ENCODE measurements at regions not wholly inside any gene's neighbourhood (a gene's known extent, or its start where the extent isn't known, plus 50 kb on each side); places are given as distances from the start of the nearest gene placed in this dataset.
"Not testable (repeated sequence)": the region's sequence is repeated elsewhere in the genome, so short reads cannot be mapped to it uniquely, and the experiment has no call there.

- DNase-seq (ENCODE audit: low read depth): peak; percentile 68
Observed at GRCh38 chr9:71506821-71507220, 261.5 kb downstream of the CEMIP2 start.

DNA sequence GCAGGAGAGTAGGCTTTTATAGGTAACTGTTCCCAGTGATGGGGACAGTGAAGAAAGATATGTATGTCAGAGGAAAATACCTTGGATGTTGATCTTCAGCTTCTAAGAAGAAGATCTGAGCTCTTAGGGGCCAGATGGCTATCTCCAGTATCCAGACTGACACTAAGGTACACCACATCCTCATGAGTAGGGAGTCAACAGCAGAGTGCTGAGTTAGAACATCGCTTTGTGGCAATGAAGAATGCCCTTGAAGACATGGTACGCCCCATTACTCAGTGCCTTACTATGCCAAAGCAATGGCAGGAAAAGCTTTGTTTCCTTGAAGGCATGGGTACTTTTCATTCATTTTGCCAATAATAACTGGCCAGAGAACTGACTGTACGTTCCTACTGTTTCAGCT, 263.7 kb downstream of the CEMIP2 start:
- DNase-seq (ENCODE audit: low read depth): peak; percentile 3

DNA sequence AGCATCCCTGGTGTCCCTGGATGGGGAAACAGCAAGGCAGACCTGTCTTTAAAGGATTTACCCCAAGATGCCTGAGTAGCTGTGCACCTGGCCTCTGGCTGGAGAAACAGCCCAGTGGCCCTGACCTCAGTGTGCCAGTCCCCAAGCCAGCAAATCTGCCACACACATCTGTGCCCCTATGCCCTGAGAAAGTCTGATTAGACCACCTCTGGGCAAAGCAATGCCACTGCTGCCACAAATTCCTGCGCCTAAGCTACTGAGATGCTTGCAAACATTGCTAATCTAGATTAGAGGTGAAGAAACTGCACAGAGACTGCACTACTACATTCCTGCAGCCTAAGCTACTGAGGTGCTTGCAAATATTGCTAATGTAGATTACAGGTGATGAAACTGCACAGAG, 269.6 kb downstream of the CEMIP2 start:
- no peak for DNase-seq (ENCODE audit: low read depth)

DNA sequence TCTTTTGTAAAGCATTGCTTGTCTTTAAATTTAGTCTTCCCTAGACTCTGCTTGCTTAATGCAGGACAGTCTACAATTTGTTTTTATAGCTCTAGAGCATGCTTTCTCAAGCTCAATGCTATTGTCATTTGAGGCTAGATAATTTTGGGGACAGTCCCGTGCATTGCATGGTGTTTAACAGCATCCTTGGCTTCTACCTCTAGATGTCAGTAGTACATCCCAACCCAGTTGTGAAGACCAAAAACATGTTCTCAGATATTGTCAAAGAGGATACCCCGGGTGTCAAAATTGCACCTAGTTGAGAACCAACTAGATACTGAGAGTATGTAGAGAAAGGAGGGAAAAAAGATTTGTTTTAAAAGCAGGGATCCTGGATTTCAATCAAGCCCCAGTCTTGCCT, 277.5 kb downstream of the CEMIP2 start:
- DNase-seq (ENCODE audit: low read depth): no peak

- DNase-seq (ENCODE audit: low read depth): peak; percentile 59
Observed at GRCh38 chr9:71487061-71487460, 281.3 kb downstream of the CEMIP2 start.

DNA sequence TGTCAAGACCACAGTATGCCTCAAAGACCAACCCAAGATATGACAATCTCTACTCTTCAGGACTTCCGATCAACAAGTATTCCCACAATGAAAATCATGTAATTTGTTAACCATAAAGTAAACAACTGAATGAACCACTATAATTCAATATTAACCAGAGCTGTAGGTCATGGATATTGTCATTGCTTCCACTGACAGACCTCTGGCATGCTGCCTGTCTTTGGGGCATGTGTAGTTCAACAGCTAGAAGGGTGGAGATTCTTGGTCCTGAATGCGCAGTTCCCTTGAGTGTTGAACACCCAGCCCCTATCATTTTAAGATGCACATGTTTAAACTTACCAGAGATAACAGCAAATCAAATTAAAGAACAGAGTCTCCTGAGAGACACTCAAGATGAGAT, 283.0 kb downstream of the CEMIP2 start:
- no peak for DNase-seq (ENCODE audit: low read depth)

DNA sequence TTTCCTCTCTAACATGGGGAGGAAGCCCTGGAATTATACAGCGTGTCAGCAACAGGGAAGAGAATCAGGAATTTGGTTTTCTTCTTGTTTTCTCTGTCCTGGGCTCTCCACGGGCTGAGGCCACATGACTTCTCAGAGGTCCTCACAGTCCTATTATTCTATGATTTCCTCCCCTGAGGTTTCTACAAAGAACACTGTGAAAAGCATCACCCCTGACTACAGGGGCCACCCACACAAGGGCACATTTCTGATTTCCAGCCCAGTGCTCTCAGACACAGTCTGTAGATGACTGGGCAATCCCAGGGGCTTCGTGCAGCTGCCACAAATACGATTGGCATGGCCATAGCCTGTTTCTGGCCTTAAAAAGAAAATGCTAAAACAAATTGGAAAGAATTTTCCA, 284.9 kb downstream of the CEMIP2 start:
- no peak for DNase-seq (ENCODE audit: low read depth)

GRCh38 chr9:71479621-71480020, 288.7 kb downstream of the CEMIP2 start:
- DNase-seq (ENCODE audit: low read depth): no peak

- DNase-seq (ENCODE audit: low read depth): no peak
Observed at GRCh38 chr9:71472400-71472799, 295.9 kb downstream of the CEMIP2 start.

DNA sequence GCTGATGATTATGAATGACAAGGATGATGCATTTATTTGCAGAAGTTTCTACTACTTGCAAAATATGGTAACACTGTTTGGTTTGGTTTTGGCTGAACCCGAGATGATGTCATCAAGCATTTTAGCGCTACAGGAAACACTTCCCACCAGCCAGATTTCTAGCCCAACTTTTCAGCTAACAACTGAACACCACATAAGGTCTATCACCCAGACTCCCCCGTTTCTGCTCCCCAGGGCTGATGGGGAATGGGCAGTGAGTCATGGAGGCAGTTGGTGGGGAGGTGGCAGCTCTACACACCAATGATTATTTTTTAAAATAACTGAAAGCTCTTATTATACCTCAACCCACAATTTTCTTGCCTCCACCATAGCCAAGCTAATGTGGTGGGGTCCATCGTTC, 302.9 kb downstream of the CEMIP2 start:
- no peak for DNase-seq (ENCODE audit: low read depth)

- no peak for DNase-seq (ENCODE audit: low read depth)
Observed at GRCh38 chr9:71459082-71459481, 309.2 kb downstream of the CEMIP2 start.

- DNase-seq (ENCODE audit: low read depth): peak; percentile 12
Observed at GRCh38 chr9:71446473-71447411, 321.6 kb downstream of the CEMIP2 start.

DNA sequence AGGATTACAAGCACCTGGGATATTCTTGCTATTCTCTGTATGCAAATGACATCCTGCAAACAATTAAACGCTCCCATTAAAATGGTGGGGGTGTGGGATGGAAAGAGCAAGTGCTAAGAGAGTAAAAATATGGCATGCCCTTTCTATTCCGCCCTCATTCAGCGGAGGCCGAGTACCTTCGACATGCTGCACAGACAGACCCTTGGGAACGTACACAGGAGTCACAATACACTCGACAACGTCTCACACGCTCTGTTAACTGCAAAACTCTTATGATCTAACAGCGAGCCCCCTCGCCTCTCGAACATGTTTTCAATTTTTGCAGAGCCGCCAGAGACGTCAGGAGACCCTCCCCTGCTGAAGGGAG, 322.2 kb downstream of the CEMIP2 start:
- no peak for DNase-seq (ENCODE audit: low read depth)

- DNase-seq (ENCODE audit: low read depth): no peak
Observed at GRCh38 chr9:71442937-71443336, 321.5 kb upstream of the TRPM3 start.

DNA sequence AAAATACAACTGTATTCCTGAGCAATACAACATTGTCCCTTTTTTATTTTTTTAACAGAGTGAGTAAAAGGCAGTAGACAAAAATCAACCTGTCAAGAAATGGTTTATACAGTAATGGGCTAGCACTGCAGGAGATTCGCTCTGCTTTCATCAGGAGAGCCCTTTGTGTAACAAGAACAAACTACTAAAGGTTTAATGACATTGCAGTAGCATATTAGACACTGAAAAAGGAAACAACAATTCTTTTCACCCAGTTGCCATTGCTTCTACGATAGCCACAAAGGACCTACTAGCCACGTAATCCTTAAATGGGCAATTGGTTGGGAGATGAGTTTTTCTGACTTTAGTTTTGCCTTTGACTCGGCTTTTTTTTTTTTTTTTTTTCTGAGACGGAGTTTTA, 319.8 kb upstream of the TRPM3 start:
- DNase-seq (ENCODE audit: low read depth): no peak

GRCh38 chr9:71431931-71432330, 310.5 kb upstream of the TRPM3 start:
- no peak for DNase-seq (ENCODE audit: low read depth)

DNA sequence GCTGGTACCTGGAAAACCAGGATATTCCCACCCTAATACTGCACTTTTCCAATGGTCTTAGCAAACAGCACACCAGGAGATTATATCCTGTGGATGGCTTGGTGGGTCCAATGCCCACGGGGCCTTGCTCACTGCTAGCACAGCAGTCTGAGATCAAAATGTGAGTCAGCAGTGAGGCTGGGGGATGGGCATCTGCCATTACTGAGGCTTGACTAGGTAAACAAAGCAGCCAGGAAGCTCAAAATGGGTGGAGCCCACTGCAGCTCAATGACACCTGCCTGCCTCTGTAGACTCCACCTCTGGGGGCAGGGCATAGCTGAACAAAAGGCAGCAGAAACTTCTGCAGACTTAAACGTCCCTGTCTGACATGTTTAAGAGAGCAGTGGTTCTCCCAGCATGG, 285.9 kb upstream of the TRPM3 start:
- DNase-seq (ENCODE audit: low read depth): not testable (repeated sequence)

DNA sequence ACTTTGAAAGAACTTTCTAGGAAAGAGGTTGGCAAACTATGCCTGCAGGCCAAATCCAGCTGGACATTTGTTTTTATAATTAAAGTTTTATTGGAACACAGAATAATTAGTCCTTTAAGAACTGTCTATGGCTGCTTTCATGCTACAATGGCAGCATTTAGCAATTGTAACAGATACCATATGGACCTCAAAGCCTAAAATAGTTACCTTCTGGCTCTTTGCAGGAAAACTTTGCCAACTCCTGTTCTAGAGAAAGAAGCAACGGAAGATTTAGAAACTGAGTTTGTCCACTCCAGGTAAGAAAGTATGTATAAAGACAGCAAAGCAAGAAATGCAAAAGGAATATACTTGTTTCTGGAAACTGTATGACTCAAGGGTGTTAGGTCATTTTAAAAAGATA, 281.7 kb upstream of the TRPM3 start:
- DNase-seq (ENCODE audit: low read depth): no peak

DNA sequence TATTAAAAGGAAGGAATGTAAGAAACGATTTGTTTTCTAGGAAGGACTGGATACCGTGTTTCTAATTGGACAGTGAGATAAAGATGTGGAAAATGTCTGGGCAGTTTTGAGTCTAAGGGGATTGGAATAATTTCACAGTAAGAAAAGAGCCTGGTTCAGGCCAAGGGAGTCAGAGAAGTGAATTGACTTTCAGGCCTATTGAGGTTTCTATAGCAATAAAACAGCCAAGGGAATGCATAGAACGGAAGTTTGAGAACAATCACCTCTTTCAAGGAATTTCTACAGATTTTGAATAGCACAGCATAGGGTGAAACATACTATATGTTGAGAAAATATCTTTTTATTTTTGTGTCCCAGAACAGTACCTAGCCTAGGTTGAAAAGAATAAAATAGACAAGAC, 271.6 kb upstream of the TRPM3 start:
- no peak for DNase-seq (ENCODE audit: low read depth)

DNA sequence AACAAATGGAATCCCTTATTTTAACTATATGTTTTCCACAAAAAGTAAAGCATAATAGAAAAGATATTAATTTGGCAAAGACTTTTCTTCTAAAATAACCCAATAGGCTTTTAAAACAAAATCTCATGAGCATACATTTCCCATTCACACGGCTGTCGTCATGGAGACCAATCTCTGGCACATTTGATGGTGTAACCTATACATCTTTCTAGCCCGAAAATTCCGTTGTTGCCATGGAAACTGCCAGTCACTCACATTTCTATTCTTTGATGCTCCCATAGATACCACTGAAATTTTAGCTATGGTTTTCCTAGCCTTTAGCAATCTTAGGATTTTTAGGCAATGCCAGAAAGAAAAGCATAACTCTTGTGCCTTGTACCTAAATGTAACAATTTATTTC, 262.9 kb upstream of the TRPM3 start:
- DNase-seq (ENCODE audit: low read depth): no peak

- DNase-seq (ENCODE audit: low read depth): no peak
Observed at GRCh38 chr9:71383308-71383940, 262.0 kb upstream of the TRPM3 start.

DNA sequence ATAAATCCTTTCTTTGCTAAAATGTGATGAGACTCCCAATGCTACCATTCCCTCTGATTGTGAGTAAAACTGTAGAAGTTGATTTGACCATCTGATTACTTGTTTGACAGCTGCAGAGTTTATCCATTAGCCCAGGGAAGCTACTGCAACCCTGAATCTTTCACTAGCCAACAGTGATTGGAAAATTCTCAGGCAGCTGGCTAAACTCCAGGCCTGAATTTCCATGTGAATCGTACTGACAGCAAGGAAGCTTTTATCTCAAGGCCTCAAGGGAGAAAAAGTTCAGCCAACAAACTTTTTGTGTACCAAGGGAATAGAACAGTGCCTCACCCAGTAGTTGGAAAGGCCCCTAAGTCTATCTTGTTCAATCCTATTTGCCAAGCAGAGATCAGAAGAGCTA, 246.7 kb upstream of the TRPM3 start:
- no peak for DNase-seq (ENCODE audit: low read depth)

GRCh38 chr9:71364186-71364955, 242.9 kb upstream of the TRPM3 start:
- no peak for DNase-seq (ENCODE audit: low read depth)

Data from fibroblast of gingiva (primary cell).